ENCODE measurements at regions not wholly inside any gene's neighbourhood (a gene's known extent, or its start where the extent isn't known, plus 50 kb on each side); places are given as distances from the start of the nearest gene placed in this dataset.

- TF ChIP-seq CTCF (conservative IDR thresholded peaks at IDR 0.05), result no peak
- no peak overlapping the region for H3K27ac ChIP-seq
Observed at GRCh38 chr17:37801171-37801570, 56.3 kb upstream of the HNF1B start.

- no peak overlapping the region for H3K27ac ChIP-seq
Observed at GRCh38 chr17:37797206-37797605, 52.3 kb upstream of the HNF1B start.

GRCh38 chr17:37796076-37796475, 51.2 kb upstream of the HNF1B start:
- no peak for TF ChIP-seq CTCF (conservative IDR thresholded peaks at IDR 0.05)
- H3K27ac ChIP-seq, result no peak overlapping the region

More at GRCh38 chr17:37797206-37797605, 52.3 kb upstream of the HNF1B start:
- TF ChIP-seq CTCF (conservative IDR thresholded peaks at IDR 0.05), result no peak
